H1 (cell line): ENCODE measurements at regions not wholly inside any gene's neighbourhood (a gene's known extent, or its start where the extent isn't known, plus 50 kb on each side); places are given as distances from the start of the nearest gene placed in this dataset.

Source experiments
- CTCF ChIA-PET: fragments of 300-600 bp; sonication (Branson Sonifier 250); formaldehyde crosslinking; loops from one replicate; lab custom pipeline; 2021; ENCODE audit not compliant: partially characterized antibody; lab: Charles Lee
- POLR2A ChIA-PET: fragments of 300-600 bp; sonication (Branson Sonifier 250); formaldehyde crosslinking; loops from one replicate; lab custom pipeline; 2021; ENCODE audit warnings: inconsistent platforms; ENCODE audit not compliant: partially characterized antibody; lab: Charles Lee
- DNase-seq, 2 experiments: peaks; one replicate each; pipeline versions ENCODE4 v3.0.0 to v3.0.0-alpha.2; 2010 to 2022; ENCODE audit warnings: low spot score in 2 of 2, low read depth in 1 of 2, mixed read lengths in 1 of 2
- FAIRE-seq: peaks from 2 replicates; lab custom pipeline; 2011; peaks lifted over from hg19 to GRCh38; lab: Jason Lieb, UNC
- H2AFZ ChIP-seq: 2 replicates; pipeline ENCODE4 v1.8.1; 2012; ENCODE audit warnings: low read length, inconsistent platforms
- H2AK5ac ChIP-seq: 2 replicates; pipeline ENCODE4 v1.6.1; 2013; ENCODE audit warnings: low read depth, low read length
- H2BK120ac ChIP-seq: replicated peaks from 2 replicates; pipeline ENCODE3; 2013; ENCODE audit warnings: low read depth, low read length, inconsistent platforms
- H2BK12ac ChIP-seq: 2 replicates; pipeline ENCODE4 v1.6.1; 2013; ENCODE audit warnings: low read depth, low read length
- H2BK15ac ChIP-seq: 2 replicates; pipeline ENCODE4 v1.6.1; 2013; ENCODE audit warnings: low read length
- H2BK20ac ChIP-seq: 2 replicates; pipeline ENCODE4 v1.6.1; 2013; ENCODE audit warnings: low read length
- H2BK5ac ChIP-seq: 2 replicates; pipeline ENCODE4 v1.6.1; 2013; ENCODE audit warnings: low read depth, low read length
- H3K14ac ChIP-seq: 2 replicates; pipeline ENCODE4 v1.6.1; 2013; ENCODE audit warnings: inconsistent platforms; ENCODE audit not compliant: insufficient read length
- H3K18ac ChIP-seq: 2 replicates; pipeline ENCODE4 v1.6.1; 2013; ENCODE audit warnings: low read length; ENCODE audit errors: extremely low read depth
- H3K23ac ChIP-seq: 2 replicates; pipeline ENCODE4 v1.6.1; 2013; ENCODE audit warnings: inconsistent platforms; ENCODE audit not compliant: insufficient read length
- H3K23me2 ChIP-seq: 2 replicates; pipeline ENCODE4 v1.6.1; 2013; ENCODE audit warnings: low read depth, low read length
- H3K27ac ChIP-seq: 2 replicates; pipeline ENCODE4 v1.6.1; 2011; ENCODE audit warnings: low read depth, low read length, inconsistent platforms
- H3K27me3 ChIP-seq, 4 experiments: replicated peaks in 1 of 4; 1 replicate in 1 of 4; 2 replicates in 3 of 4; pipeline versions ENCODE4 v1.6.1 to v1.8.1; 2011 to 2013; ENCODE audit warnings: low read length in 3 of 4, mild to moderate bottlenecking in 3 of 4, inconsistent platforms in 2 of 4, mixed read lengths in 2 of 4, moderate library complexity in 1 of 4; ENCODE audit not compliant: control insufficient read depth in 3 of 4, insufficient read depth in 3 of 4; ENCODE audit errors: extremely low read depth in 1 of 4
- H3K36me3 ChIP-seq, 4 experiments: 2 replicates each; pipeline versions ENCODE4 v1.6.1 to v1.8.1; 2011 to 2013; ENCODE audit warnings: mild to moderate bottlenecking in 4 of 4, low read length in 3 of 4, moderate library complexity in 2 of 4, control low read depth in 1 of 4, inconsistent platforms in 1 of 4; ENCODE audit not compliant: insufficient read depth in 4 of 4, control insufficient read depth in 2 of 4
- H3K4ac ChIP-seq: replicated peaks from 2 replicates; pipeline ENCODE3; 2013; ENCODE audit warnings: low read length, low read depth, mixed read lengths, inconsistent platforms; ENCODE audit not compliant: insufficient read length
- H3K4me1 ChIP-seq, 4 experiments: replicated peaks in 1 of 4; 1 replicate in 1 of 4; 2 replicates in 3 of 4; pipeline versions ENCODE4 v1.6.1 to v1.8.1; 2011 to 2013; ENCODE audit warnings: low read length in 3 of 4, inconsistent platforms in 2 of 4, mixed read lengths in 1 of 4; ENCODE audit not compliant: insufficient read depth in 4 of 4, control insufficient read depth in 3 of 4
- H3K4me2 ChIP-seq, 2 experiments: 2 replicates each; pipeline versions ENCODE4 v1.6.1 to v1.8.1; 2011 to 2013; ENCODE audit warnings: low read depth in 2 of 2, low read length in 2 of 2, control low read depth in 1 of 2, inconsistent platforms in 1 of 2, mild to moderate bottlenecking in 1 of 2; ENCODE audit not compliant: insufficient read depth in 1 of 2
- H3K4me3 ChIP-seq, 4 experiments: fragments of 200-600, 300-600 bp in 1 of 4; sonication (generic), shearing (Covaris generic), sonication (Bioruptor Twin) in 1 of 4; 2 replicates each; pipeline versions ENCODE4 v1.5.1 to v1.8.1; 2011 to 2016; ENCODE audit warnings: low read length in 4 of 4, low read depth in 3 of 4, control low read depth in 2 of 4, inconsistent platforms in 2 of 4, mild to moderate bottlenecking in 2 of 4, mixed read lengths in 1 of 4, moderate library complexity in 1 of 4; ENCODE audit not compliant: insufficient read depth in 2 of 4; ENCODE audit errors: extremely low read depth in 1 of 4
- H3K56ac ChIP-seq: replicated peaks from 2 replicates; pipeline ENCODE3; 2013; ENCODE audit warnings: low read depth, mild to moderate bottlenecking, mixed read lengths, low read length, inconsistent platforms; ENCODE audit not compliant: insufficient read length
- H3K79me1 ChIP-seq: 2 replicates; pipeline ENCODE4 v1.6.1; 2013; ENCODE audit warnings: low read depth, low read length, control low read depth
- H3K79me2 ChIP-seq, 2 experiments: 2 replicates each; pipeline versions ENCODE4 v1.6.1 to v1.8.1; 2012 to 2013; ENCODE audit warnings: low read length in 2 of 2, mild to moderate bottlenecking in 2 of 2, inconsistent platforms in 1 of 2; ENCODE audit not compliant: insufficient read depth in 2 of 2, control insufficient read depth in 1 of 2
- H3K9ac ChIP-seq, 4 experiments: replicated peaks in 1 of 4; 1 replicate in 1 of 4; 2 replicates in 3 of 4; pipeline versions ENCODE4 v1.6.1 to v1.8.1; 2011 to 2013; ENCODE audit warnings: low read depth in 3 of 4, low read length in 3 of 4, control low read depth in 2 of 4, mild to moderate bottlenecking in 2 of 4, moderate library complexity in 2 of 4, inconsistent platforms in 1 of 4; ENCODE audit errors: extremely low read depth in 1 of 4
- H3K9me3 ChIP-seq, 2 experiments: 2 replicates each; pipeline versions ENCODE4 v1.6.1 to v1.8.1; 2012 to 2013; ENCODE audit warnings: mild to moderate bottlenecking in 2 of 2, moderate library complexity in 2 of 2, control low read depth in 1 of 2, inconsistent platforms in 1 of 2, low read depth in 1 of 2, low read length in 1 of 2, mixed read lengths in 1 of 2; ENCODE audit not compliant: insufficient read depth in 2 of 2
- H4K20me1 ChIP-seq, 2 experiments: replicated peaks in 1 of 2; 2 replicates each; pipeline versions ENCODE3 to v1.8.1; 2011 to 2013; ENCODE audit warnings: inconsistent platforms in 2 of 2, low read length in 2 of 2, mild to moderate bottlenecking in 1 of 2; ENCODE audit not compliant: insufficient read depth in 2 of 2, control insufficient read depth in 1 of 2
- H4K5ac ChIP-seq: 2 replicates; pipeline ENCODE4 v1.6.1; 2013; ENCODE audit warnings: low read length, low read depth, mixed read lengths, inconsistent platforms; ENCODE audit not compliant: insufficient read length
- H4K8ac ChIP-seq: 2 replicates; pipeline ENCODE4 v1.8.0; 2013; ENCODE audit warnings: mild to moderate bottlenecking, moderate library complexity, low read length, inconsistent platforms; ENCODE audit not compliant: insufficient read depth; ENCODE audit errors: extremely low read depth
- H4K91ac ChIP-seq: replicated peaks from 2 replicates; pipeline ENCODE3; 2013; ENCODE audit warnings: low read length, mixed read lengths, inconsistent platforms; ENCODE audit not compliant: insufficient read length
- ATF2 ChIP-seq: IDR thresholded peaks from 2 replicates; pipeline ENCODE4 v1.6.1; 2012; ENCODE audit warnings: low read length, inconsistent platforms
- BRCA1 ChIP-seq: IDR thresholded peaks from 2 replicates; pipeline ENCODE4 v1.6.1; 2012; ENCODE audit warnings: low read depth, low read length, improper control_type of control experiment
- CTCF ChIP-seq, 3 experiments: IDR thresholded peaks; 1 replicate in 2 of 3; 2 replicates in 1 of 3; pipeline versions ENCODE4 v1.5.1 to v1.6.1; 2011; ENCODE audit warnings: low read length in 3 of 3, mild to moderate bottlenecking in 3 of 3, inconsistent platforms in 2 of 3, low read depth in 1 of 3, moderate library complexity in 1 of 3; ENCODE audit not compliant: insufficient read depth in 1 of 3; ENCODE audit errors: control extremely low read depth in 1 of 3
- EZH2 ChIP-seq: fragments of 200-600 bp; sonication (generic); IDR thresholded peaks from 2 replicates; pipeline ENCODE4 v1.7.1; 2012; ENCODE audit warnings: low read depth, mild to moderate bottlenecking, moderate library complexity, low read length, inconsistent platforms; ENCODE audit not compliant: severe bottlenecking
- GTF2F1 ChIP-seq: IDR thresholded peaks from 2 replicates; pipeline ENCODE4 v1.6.1; 2012; ENCODE audit warnings: low read depth, low read length, improper control_type of control experiment, borderline replicate concordance
- KDM1A ChIP-seq: fragments of 200-600, 300-600 bp; sonication (generic); IDR thresholded peaks from 2 replicates; pipeline ENCODE4 v1.7.1; 2016; ENCODE audit warnings: mild to moderate bottlenecking, low read length, borderline replicate concordance
- NANOG ChIP-seq: IDR thresholded peaks from 2 replicates; pipeline ENCODE4 v1.6.1; 2011; ENCODE audit warnings: low read length, low read depth, mild to moderate bottlenecking, inconsistent platforms; ENCODE audit not compliant: insufficient read depth, poor library complexity, severe bottlenecking
- SP1 ChIP-seq: IDR thresholded peaks from 2 replicates; pipeline ENCODE4 v1.6.1; 2011; ENCODE audit warnings: low read depth, low read length
- TAF1 ChIP-seq: IDR thresholded peaks from 2 replicates; pipeline ENCODE4 v1.6.1; 2011; ENCODE audit warnings: mild to moderate bottlenecking, low read depth, low read length
- TBP ChIP-seq: IDR thresholded peaks from 2 replicates; pipeline ENCODE4 v1.6.1; 2011; ENCODE audit warnings: low read depth, low read length, improper control_type of control experiment
- TCF12 ChIP-seq: IDR thresholded peaks from 2 replicates; pipeline ENCODE4 v1.6.1; 2011; ENCODE audit warnings: low read depth, mild to moderate bottlenecking, low read length
- WGBS, 2 experiments: shearing (Covaris generic) in 1 of 2; methylation state at CpG; one replicate each; pipeline versions ENCODE4 v1.1.6 to v1.1.7; 2013 to 2015; ENCODE audit warnings: low lambda C conversion rate in 2 of 2, mixed read lengths in 2 of 2, inconsistent platforms in 1 of 2, low coverage in 1 of 2, missing lambda C conversion rate in 1 of 2; ENCODE audit not compliant: insufficient replicate concordance in 2 of 2, insufficient coverage in 1 of 2, insufficient read length in 1 of 2; ENCODE audit errors: extremely low coverage in 1 of 2, missing lambda C conversion rate in 1 of 2; 5-methylcytosine and 5-hydroxymethylcytosine counted together

GRCh38 chr5:165015547-165015946 lies 1510.1 kb downstream of the MAT2B start:
- H4K91ac ChIP-seq: no peak overlapping the region
- H3K23ac ChIP-seq: no peak overlapping the region
- H3K9ac ChIP-seq: no peak overlapping the region
- no peak overlapping the region for H3K4me3 ChIP-seq
- H3K4ac ChIP-seq: no peak overlapping the region
- no peaks in the 10 kb centered on the region for H3K23me2 ChIP-seq
- no peak overlapping the region for H2AK5ac ChIP-seq
- no peaks in the 10 kb centered on the region for H3K79me1 ChIP-seq
- H2BK5ac ChIP-seq: no peak overlapping the region
- no peaks in the 10 kb centered on the region for H3K79me2 ChIP-seq
- no peak for TF ChIP-seq BRCA1
- no peak for TF ChIP-seq TAF1
- no peak for TF ChIP-seq GTF2F1
- TF ChIP-seq KDM1A: no peak
- TF ChIP-seq TCF12: no peak
- TF ChIP-seq EZH2: no peak
- no peak for TF ChIP-seq TBP
- no peak for TF ChIP-seq SP1
- no peak for TF ChIP-seq ATF2
- TF ChIP-seq NANOG: no peak
- TF ChIP-seq CTCF (IDR thresholded peaks at IDR 0.05; ENCODE audit: control extremely low read depth in 1 of 3, insufficient read depth in 1 of 3, low read depth in 1 of 3, low read length in 3 of 3): no peak
- TF ChIP-seq, all 59 proteins: peak for 0
- Histone ChIP-seq H3K18ac (no peak overlapping the region), H2BK15ac (no peak overlapping the region), H3K9me3 (peaks cover 0 to 2% of the 10 kb centered on the region in 2 experiments; a peak in 1 of 4 replicates), H3K27ac (no peak overlapping the region), H3K14ac (no peak overlapping the region), H2BK12ac (no peak overlapping the region), H4K20me1 (no peaks in the 10 kb centered on the region), H3K4me2 (no peak overlapping the region), H2BK20ac (no peak overlapping the region), H4K8ac (no peak overlapping the region), H2AFZ (peak overlapping the region; percentile 63), H4K5ac (no peak overlapping the region), H3K27me3 (no peaks in the 10 kb centered on the region), H3K56ac (no peak overlapping the region), H3K36me3 (no peaks in the 10 kb centered on the region), H3K4me1 (no peaks in the 10 kb centered on the region), H2BK120ac (no peak overlapping the region)
- DNase-seq (no peak), FAIRE-seq (no peak)
- ChIA-PET POLR2A (no interaction called here), CTCF (no interaction called here)
- WGBS, 2 experiments: 97% methylated on average over 4 of the region's 4 CpGs; no CpG with 5 or more reads in 1 of the 2 experiments
